NCI-H1417 treated with DMSO at 0.1 percent for 48 hours (cell line): ENCODE measurements at regions not wholly inside any gene's neighbourhood (a gene's known extent, or its start where the extent isn't known, plus 50 kb on each side); places are given as distances from the start of the nearest gene placed in this dataset.

Experiments
- DNase-seq: peaks from one replicate; lab custom pipeline; 2025; lab: John Stamatoyannopoulos, UW

DNA sequence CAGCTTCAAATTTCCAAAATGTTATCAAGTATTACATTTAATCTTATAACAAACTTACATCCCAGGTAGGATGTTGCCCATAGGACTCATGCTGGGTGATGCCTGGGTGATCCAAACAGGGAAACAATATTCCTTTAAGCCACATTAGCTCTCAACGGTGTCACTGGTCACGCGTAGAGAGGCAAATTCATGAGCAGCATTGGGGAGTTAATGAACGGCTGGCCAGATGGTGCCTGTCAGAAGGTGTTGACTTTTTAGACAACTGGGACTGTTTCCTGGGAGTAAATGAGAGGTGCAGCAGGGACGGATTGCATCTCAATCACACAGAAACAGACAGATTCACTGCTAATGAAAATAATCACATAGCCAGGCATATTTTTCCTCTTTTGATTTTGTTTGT, 83.3 kb upstream of the ID4 start:
- DNase-seq, result peak; percentile 60

DNA sequence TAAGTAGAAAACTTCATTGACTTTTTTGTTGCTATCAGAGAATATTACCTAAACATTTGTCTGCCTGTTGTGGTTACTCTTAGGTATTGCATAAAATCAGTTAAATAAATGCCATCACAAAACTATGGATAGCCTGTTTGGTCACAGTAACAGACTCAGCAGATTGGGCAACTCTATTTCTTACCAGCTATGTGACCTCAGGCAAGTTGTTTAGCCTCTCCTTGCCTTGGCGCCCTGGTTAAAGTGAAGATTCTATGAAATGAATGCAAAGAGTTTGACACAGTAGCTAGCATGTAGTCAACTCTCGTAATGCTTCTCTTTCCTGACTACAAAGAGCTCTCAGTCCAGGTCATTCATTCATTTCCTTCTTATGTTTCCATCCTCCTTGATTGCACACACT, 82.5 kb upstream of the ID4 start:
- no peak for DNase-seq

DNA sequence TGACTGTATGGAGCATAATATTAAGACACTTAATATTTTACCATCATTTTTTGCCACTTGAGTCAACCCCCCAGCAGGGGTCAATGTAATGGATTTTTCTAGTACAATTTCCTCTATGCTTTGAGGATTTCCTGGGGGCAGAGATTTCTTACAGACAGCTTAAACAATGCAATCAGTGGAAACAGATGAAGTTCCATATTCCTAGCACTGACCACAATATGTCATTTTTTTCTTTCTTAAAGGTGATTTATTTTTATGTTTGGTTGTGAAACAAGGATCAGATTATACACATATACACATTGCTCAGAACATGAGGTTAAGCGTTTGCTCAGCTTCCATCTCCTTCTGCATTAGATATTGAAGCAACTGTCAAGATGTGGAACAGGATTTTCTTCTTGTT, 82.0 kb upstream of the ID4 start:
- no peak for DNase-seq

DNA sequence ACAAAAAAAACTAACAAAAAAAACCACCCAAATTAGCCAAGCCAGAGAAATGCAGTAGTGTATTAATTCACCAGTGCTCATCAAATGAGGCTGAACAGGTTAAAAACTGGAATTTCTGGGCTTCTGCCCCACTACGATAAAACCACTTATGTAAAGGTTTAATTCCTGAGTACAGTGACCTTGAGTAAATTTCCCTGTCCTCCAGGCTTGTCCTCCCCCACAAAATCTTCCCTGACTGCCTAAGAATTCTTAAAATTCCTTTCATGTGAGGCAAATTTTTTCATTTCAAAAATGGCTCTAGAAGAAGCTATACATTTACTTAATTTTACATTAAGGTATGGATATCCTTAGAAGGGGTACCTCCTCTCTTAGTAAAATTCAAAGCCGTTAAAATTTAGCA, 80.1 kb upstream of the ID4 start:
- no peak for DNase-seq

DNA sequence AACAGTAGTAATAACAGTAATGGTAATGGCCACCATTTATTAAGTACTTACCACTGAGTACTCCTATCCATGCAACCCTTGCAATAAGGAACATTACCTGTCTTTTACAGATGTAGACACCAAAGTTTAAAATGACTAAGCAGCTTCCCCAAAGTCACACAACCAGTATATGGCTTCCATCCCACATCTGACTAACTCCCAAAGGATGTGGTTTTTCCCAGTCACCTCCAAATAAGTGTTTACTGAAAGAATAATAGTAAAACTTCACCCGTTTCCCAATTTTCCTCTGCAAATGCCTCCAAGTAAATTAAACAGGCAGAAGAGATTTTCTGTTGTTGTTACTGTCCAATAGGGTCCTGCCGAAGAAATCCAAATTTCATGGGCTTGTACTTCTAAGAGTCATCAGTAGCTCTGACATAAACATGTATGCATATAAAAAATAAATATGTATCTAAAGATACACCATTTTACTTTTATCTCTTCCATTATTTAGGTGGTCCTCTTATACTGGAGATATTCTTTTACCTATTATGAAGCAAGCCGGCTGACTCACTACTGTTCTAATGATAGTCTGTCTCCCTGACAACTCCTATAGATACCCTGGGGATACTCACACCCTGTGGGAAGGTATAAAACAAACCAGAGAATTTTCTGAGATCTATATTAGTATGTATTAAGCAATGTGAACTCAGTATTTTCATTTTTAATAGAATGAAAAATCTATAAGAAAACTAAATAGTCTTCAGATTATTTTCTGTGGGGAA, 77.9 kb upstream of the ID4 start:
- DNase-seq, result no peak

DNA sequence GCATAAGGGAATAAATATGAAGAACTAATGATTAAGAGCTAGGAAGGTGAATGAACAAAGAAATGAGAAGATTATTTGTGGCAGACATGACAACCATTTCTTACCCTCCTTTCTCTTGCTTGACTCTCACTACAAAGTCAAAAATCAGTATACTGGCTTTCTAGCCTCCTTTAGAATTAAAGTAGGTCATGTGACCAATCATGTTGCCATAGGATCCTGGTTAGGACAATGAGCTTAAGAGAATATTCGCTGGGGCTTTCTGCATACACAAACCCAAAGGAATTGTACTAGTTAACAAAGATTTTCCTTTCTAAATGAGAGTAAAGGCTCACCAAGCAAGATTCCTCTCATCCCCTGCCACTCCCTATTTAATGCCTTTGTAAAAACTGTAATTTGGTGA, 76.0 kb upstream of the ID4 start:
- no peak for DNase-seq

DNA sequence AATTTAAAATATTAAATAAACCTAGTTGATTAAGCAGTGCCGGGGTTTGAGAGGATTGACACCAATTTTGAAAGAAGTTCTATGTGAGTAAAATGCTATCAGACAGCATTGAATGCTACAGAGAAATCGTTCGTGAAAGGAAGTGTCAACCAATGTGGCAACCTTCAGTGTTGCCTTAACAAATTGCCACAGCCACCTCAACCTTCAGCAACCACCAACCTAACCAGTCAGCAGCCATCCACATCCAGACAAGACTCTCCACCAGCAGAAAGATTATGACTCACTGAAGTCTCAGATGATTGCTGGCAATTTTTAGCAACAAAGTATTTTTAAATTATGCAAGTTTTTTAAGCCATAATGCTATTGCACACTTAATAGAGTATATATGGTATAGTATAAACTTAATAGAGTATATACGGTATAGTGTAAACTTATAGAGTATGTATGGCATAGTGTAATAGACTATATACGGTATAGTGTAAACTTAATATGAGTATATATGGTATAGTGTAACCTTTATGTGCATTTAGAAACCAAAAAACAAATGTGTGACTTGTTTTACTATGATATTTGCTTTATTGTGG, 65.3 kb upstream of the ID4 start:
- no peak for DNase-seq

DNA sequence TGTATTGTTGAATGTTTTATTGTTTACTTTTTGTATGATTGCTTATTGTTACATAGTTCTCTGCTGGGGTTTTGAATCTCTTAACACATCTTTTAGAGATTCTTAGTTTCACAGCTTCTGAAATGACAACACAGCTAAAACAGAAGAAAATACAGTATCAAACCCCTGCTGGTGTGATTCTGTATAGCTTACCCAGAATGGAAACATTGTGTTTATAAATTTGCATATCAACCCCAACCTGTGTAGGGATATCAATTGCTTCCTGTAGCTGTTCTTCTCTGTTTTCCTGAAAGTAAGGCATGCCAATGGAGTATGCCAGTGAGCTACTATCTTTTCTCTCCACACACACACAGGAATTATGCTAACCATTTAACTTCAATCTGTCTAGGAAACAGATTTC, 64.3 kb upstream of the ID4 start:
- no peak for DNase-seq

DNA sequence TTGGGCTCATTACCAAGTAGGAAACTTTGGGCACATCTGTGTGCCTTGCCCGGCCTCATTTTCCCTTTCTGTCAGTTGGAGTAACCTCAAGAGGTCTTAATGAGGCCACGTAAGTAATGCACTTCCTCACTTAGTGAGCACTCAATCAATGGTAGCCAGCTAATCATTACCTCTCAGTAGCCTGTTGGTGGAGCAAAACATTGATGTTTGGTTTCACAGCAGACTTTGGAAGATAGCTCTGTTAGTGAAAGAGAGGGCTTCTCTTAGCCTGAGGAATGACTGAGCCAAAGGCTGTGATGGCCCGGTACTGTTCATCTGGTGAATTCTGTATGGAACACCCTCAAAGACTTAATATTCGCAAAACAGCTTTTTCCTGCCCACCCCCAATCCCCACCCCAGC, 55.9 kb upstream of the ID4 start:
- no peak for DNase-seq

DNA sequence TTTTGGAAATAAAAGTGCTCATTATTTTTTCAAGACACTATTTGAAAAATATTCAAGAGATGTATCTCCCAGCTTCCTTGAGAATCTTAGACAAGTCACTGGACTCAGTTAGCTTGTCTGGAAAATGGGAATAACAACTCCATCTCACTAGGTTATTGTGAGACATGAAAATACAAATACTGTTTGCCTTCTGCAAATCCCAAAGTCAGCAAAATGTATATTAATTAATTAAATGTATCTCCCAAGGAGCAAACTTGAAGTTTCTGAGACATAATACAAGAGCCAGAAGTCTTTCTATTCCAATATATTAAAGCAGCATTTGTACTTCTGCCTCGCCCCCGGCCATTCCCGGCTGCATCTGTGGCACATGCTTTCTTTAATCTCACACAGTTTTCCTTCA, 54.6 kb upstream of the ID4 start:
- DNase-seq, result no peak
